ENCODE measurements at regions not wholly inside any gene's neighbourhood (a gene's known extent, or its start where the extent isn't known, plus 50 kb on each side); places are given as distances from the start of the nearest gene placed in this dataset.

- DNase-seq (ENCODE audit: low read depth in 2 of 2) = no peak
Measured at GRCh38 chr18:78587626-78588600, 391.7 kb upstream of the SALL3 start.

- DNase-seq (ENCODE audit: low read depth in 2 of 2) = no peak
Measured at GRCh38 chr18:78589916-78590437, 389.6 kb upstream of the SALL3 start.

DNA sequence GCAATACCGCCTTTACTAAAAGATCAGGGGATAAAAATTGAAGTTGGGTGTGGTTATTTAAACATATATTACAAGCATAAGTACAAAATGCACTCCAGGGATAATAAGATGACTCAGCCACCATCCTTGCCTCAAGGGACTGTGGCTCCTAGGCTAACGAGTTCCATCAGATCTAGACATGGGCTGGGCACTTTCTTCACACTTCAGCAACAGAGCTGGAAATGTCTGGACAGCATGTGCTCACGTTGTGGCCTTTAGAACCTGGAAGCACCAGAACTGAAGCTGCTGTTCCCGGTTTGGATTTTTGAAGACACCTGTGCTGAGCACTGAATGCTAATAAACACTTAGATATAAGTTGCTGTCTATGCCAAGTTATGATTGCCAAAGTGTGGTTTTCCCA is 384.2 kb upstream of the SALL3 start:
- no peak for DNase-seq (ENCODE audit: low read depth in 2 of 2)

- DNase-seq (ENCODE audit: low read depth in 2 of 2) = no peak
Measured at GRCh38 chr18:78595924-78596573, 383.6 kb upstream of the SALL3 start.

DNA sequence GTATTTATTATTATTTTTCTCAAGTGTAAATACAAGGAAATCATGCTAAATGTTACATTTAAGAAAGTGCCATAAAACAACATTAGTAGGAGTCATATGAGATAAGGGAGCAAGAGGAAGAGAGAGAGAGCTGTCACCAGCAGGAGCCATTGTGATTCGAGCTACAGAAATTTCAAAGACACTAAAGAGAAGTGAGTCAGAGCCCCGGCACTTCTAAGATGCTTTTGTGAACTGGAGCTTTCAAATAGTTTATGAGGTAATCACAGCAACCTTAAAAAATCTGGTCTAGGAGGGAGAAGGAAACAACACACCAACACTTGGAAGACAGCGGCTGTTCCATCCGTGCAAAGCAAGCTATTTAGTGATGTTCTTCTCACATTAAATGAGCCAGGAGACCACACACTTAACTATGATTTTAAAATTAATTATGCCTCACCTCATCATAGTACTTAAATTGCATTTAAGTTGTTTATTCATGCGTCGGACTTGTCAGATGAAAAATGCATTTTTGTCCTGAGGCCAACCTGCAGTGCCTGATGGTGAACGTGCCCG is 382.7 kb upstream of the SALL3 start:
- DNase-seq (ENCODE audit: low read depth in 2 of 2) = no peak

DNA sequence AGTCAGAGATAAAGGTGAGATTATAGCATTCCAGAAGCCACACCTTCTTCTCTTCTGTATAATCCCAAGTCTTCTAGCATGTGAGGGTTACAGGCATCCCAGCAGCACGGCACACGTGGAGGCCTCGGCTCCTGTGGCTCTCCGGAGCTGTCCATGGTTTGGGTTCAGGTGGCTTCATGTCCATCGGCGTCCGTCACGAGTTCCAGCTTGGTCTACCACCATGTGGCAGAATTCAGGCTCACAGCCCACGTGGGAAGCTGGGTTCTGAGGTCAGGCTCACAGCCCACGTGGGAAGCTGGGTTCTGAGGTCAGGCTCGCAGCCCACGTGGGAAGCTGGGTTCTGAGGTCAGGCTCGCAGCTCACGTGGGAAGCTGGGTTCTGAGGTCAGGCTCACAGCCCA is 378.3 kb upstream of the SALL3 start:
- DNase-seq (ENCODE audit: low read depth in 2 of 2) = no peak

GRCh38 chr18:78601923-78602322 is 377.7 kb upstream of the SALL3 start:
- DNase-seq (ENCODE audit: low read depth in 2 of 2) = no peak

GRCh38 chr18:78602430-78602829 is 377.2 kb upstream of the SALL3 start:
- no peak for DNase-seq (ENCODE audit: low read depth in 2 of 2)

DNA sequence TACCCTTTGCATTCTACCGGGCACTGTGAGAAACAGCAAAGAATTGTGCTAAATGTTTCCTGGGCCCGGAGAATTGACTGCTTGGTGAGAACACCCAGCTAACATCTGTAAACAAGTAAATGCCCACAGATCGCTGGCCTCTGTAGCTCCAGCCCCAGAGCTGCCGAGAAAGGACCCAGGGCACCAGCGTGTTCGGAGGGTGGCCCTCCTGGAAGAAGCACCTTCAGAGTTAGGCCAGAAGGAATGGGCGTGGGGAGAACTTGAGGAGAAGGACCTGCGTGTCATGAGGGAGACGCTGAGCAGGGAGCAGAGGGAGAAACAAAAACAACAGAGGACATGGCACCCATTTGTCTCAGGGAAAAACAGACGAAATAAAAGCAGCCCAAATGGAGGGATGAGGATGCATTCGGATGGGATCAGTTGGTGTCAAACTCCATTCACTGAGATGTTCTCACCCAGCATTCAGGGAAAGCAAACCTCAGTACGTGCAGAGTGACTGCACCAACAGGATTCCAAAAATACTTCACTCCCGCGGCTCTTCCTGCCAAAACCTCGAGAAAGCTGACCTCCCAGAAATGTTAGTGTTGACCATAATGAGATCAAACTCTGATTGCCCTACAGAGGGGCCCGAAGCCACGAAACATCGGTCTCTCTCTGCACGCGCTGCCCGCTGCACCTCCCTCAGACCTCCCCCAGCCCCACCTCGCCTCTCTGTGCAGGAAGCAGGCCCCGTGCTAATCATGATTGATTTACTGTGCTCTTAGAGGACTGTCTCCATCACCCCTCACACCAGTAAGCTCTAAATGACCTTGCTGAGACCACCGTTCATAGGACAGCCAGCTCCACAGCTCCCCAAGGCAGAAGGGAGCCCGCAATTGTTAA is 376.3 kb upstream of the SALL3 start:
- no peak for DNase-seq (ENCODE audit: low read depth in 2 of 2)

DNA sequence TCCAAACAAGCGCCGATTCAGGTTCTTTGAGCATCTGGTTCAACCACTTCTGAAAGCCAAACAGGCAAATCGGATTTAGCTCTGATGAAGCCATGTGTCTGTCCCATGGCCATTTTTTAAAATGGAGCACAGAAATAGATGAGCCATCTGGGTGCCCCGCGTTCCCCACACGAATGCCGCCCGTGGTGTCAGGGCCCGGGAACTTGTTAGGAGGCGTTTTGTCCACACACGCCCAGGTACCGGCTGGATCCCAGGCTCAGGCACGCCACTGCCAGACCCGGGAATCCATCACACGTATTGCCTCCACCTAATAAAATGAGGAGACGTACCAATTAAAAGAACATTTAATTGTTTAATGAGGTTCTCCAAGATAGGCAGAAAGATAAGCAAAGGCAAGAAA is 374.4 kb upstream of the SALL3 start:
- no peak for DNase-seq (ENCODE audit: low read depth in 2 of 2)

GRCh38 chr18:78607221-78607620 is 372.4 kb upstream of the SALL3 start:
- no peak for DNase-seq (ENCODE audit: low read depth in 2 of 2)

GRCh38 chr18:78607784-78608183 is 371.8 kb upstream of the SALL3 start:
- no peak for DNase-seq (ENCODE audit: low read depth in 2 of 2)

GRCh38 chr18:78610179-78610578 is 369.4 kb upstream of the SALL3 start:
- no peak for DNase-seq (ENCODE audit: low read depth in 2 of 2)

DNA sequence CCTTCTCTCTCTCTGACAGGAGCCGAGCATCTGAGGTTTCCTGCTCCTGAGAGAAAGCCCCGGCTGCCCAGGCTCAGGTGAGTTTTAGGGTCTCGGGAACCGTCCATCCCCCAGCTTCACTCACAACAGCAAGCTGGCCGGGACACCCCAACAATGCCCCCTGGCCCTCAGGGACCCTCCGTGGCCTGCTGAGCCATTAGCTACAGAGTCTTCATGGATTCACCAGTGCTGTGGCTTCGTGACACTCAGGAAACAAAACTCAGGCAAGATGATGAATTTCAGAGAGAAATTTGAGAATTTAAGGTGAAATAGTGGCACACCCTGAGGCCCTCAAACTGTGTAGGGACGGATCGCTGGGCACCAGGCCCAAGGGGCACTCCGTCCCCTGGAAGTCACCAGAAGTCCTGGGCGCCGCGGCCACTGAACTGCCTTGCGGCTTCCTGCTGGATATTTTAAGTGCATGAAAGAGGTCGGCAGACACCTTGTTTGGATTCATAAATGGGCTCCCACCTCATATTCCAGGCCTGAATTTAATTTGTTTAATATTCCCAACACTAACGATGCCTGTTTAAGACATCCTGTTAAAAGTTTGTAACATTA is 368.3 kb upstream of the SALL3 start:
- no peak for DNase-seq (ENCODE audit: low read depth in 2 of 2)

GRCh38 chr18:78611869-78612268 is 367.7 kb upstream of the SALL3 start:
- DNase-seq (ENCODE audit: low read depth in 2 of 2) = no peak

DNA sequence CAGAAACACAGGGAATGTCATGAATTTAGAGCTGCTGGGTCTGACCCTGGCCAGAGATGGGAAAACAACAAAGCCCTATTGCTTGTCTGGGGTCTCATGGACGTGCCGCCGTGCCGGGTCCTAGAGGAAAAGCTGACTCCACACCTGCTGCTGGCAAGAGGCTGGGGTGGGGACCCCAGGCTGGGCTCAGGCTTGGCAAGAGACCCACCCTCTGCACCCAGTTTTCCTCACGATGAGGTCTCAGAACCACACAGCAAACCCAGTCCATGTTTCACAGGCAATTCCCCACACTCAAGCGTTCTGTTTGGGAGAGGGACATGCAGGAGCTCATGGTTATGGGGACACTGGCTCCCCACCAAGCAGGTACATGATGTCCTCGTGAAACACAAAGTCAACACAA is 367.3 kb upstream of the SALL3 start:
- no peak for DNase-seq (ENCODE audit: low read depth in 2 of 2)

DNA sequence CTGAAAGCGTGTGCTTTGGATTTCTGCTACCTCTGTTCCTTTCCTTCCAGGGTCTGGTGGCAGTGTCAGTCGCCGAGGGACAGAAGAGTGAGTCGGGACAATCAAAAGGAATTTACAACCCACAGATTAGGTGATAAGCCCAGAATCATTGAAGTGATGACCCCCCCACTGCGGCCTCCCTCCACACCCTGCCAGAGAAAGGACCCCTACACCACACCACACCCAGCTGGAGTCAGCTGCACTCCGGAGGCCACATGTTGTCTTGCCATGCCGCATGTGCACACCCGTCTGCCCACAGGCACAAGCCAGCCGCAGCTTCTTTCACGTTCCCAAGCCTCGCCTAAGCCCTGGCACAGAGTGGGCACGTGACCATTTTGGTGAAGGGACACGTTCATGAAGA is 366.8 kb upstream of the SALL3 start:
- no peak for DNase-seq (ENCODE audit: low read depth in 2 of 2)

- no peak for DNase-seq (ENCODE audit: low read depth in 2 of 2)
Measured at GRCh38 chr18:78618726-78619125, 360.9 kb upstream of the SALL3 start.

- no peak for DNase-seq (ENCODE audit: low read depth in 2 of 2)
Measured at GRCh38 chr18:78619854-78620253, 359.8 kb upstream of the SALL3 start.

DNA sequence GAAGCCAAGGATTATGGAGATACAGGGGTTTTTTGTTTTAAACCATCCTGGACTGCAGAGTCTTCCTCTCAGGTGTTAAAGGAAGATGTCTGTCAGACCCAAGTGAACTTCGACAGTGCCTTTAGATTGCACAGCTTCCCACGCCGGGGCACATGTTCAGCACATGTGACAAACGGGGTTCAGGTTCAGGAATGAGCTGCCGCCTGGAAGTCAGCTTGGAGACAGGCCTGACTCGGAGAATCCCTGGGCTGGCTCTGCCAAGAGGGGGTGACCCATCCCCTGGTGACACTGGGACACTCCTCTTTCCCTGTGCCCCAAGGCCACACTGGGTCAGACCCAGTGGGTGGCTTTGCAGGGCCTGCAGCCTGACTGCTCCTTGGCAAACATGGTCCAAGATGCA is 359.3 kb upstream of the SALL3 start:
- DNase-seq (ENCODE audit: low read depth in 2 of 2) = no peak

GRCh38 chr18:78621141-78621755 is 358.4 kb upstream of the SALL3 start:
- no peak for DNase-seq (ENCODE audit: low read depth in 2 of 2)

All from stimulated activated CD8-positive, alpha-beta memory T cell treated with anti-CD3 and anti-CD28 coated beads, Interleukin-2, amount 100 ng/mL, for 48 hours (primary cell).